ENCODE measurements at regions not wholly inside any gene's neighbourhood (a gene's known extent, or its start where the extent isn't known, plus 50 kb on each side); places are given as distances from the start of the nearest gene placed in this dataset.

DNA sequence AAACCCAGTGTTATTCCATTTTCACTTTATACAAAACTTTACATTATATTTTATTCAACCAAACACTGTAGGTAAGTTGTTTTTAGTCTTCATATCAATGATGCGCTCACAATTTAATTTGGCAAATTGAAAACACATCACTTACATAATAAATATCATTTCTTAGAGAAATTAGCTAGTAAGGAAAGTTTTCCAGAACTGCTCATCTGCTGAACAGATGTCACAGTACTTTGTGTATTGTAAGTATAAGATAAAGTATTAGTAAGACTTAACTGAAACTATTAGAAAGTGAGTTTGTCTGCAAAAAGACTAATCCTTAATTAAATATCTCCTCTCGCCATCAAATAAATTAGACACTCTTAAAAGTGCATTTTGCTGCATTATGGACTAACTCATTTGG, 108.7 kb upstream of the PACRGL start:
- Mint-ChIP-seq H3K27ac (ENCODE audit: unreplicated experiment) (no peak overlapping the region), H3K27me3 (ENCODE audit: unreplicated experiment) (peaks cover 3% of the 10 kb centered on the region), H3K4me3 (ENCODE audit: unreplicated experiment) (no peak overlapping the region), H3K9me3 (ENCODE audit: unreplicated experiment) (no peaks in the 10 kb centered on the region), H3K4me1 (ENCODE audit: low read depth, unreplicated experiment) (no peaks in the 10 kb centered on the region), H3K36me3 (ENCODE audit: unreplicated experiment) (no peaks in the 10 kb centered on the region)
- no peak for DNase-seq
- TF ChIP-seq, protein P1, sequence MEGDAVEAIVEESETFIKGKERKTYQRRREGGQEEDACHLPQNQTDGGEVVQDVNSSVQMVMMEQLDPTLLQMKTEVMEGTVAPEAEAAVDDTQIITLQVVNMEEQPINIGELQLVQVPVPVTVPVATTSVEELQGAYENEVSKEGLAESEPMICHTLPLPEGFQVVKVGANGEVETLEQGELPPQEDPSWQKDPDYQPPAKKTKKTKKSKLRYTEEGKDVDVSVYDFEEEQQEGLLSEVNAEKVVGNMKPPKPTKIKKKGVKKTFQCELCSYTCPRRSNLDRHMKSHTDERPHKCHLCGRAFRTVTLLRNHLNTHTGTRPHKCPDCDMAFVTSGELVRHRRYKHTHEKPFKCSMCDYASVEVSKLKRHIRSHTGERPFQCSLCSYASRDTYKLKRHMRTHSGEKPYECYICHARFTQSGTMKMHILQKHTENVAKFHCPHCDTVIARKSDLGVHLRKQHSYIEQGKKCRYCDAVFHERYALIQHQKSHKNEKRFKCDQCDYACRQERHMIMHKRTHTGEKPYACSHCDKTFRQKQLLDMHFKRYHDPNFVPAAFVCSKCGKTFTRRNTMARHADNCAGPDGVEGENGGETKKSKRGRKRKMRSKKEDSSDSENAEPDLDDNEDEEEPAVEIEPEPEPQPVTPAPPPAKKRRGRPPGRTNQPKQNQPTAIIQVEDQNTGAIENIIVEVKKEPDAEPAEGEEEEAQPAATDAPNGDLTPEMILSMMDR (IDR thresholded peaks at IDR 0.05; ENCODE audit: partially characterized antibody, unreplicated experiment), result no peak

DNA sequence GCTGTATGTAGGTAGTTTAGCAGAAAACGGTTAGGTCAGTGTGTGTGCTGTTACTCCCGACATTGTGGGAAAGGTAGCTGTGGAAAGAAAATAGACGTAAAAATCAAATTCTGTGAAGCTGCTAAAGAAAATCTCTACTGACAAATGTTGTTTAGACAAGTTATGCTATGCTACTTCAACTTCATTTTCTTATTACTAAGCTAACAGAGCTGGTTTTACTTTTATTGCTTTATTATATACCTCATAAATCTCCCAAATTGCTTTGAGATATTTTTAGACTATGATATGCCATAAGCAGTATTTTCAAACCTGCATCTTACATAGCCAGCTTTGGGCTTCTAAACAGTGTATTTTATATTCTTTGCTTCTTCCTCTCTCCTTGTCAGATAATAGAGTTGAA, 108.2 kb upstream of the PACRGL start:
- Mint-ChIP-seq H3K27ac (ENCODE audit: unreplicated experiment) (no peak overlapping the region), H3K4me1 (ENCODE audit: low read depth, unreplicated experiment) (no peaks in the 10 kb centered on the region), H3K27me3 (ENCODE audit: unreplicated experiment) (peaks cover 3% of the 10 kb centered on the region), H3K4me3 (ENCODE audit: unreplicated experiment) (no peak overlapping the region), H3K9me3 (ENCODE audit: unreplicated experiment) (no peaks in the 10 kb centered on the region), H3K36me3 (ENCODE audit: unreplicated experiment) (no peaks in the 10 kb centered on the region)
- TF ChIP-seq, protein P1 (IDR thresholded peaks at IDR 0.05; ENCODE audit: partially characterized antibody, unreplicated experiment), result no peak
- DNase-seq, result no peak

DNA sequence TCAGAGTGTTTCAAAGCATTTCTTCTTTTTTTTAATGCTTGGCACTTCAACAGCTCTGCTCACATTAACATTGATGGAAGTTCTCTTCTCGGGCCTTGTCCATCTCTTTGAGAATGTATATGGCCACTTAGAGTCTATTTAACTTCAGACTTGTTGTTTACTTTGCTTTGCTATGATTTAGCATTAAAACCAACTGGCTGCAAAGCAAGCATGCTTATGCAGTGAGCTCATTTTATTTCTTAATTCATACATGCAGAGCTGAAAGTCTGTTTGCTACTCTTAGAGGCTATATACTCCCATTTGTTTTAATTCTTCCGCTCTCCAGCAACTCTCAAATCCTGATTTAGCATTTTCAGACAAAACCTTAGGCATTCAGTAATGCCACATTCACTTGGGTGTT, 107.6 kb upstream of the PACRGL start:
- no peaks in the 10 kb centered on the region for H3K36me3 Mint-ChIP-seq (ENCODE audit: unreplicated experiment)
- DNase-seq, result no peak
- H3K27me3 Mint-ChIP-seq (ENCODE audit: unreplicated experiment), result peaks cover 3% of the 10 kb centered on the region
- no peaks in the 10 kb centered on the region for H3K9me3 Mint-ChIP-seq (ENCODE audit: unreplicated experiment)
- H3K4me1 Mint-ChIP-seq (ENCODE audit: low read depth, unreplicated experiment), result no peaks in the 10 kb centered on the region
- no peak overlapping the region for H3K27ac Mint-ChIP-seq (ENCODE audit: unreplicated experiment)
- H3K4me3 Mint-ChIP-seq (ENCODE audit: unreplicated experiment), result no peak overlapping the region
- TF ChIP-seq, protein P1 (IDR thresholded peaks at IDR 0.05; ENCODE audit: partially characterized antibody, unreplicated experiment), result no peak

- no peak for DNase-seq
- Mint-ChIP-seq H3K27ac (ENCODE audit: unreplicated experiment) (no peak overlapping the region), H3K36me3 (ENCODE audit: unreplicated experiment) (no peaks in the 10 kb centered on the region), H3K4me1 (ENCODE audit: low read depth, unreplicated experiment) (no peaks in the 10 kb centered on the region), H3K27me3 (ENCODE audit: unreplicated experiment) (peaks cover 2% of the 10 kb centered on the region), H3K4me3 (ENCODE audit: unreplicated experiment) (no peak overlapping the region), H3K9me3 (ENCODE audit: unreplicated experiment) (no peaks in the 10 kb centered on the region)
- TF ChIP-seq, protein P1 (IDR thresholded peaks at IDR 0.05; ENCODE audit: partially characterized antibody, unreplicated experiment), result no peak
Observed at GRCh38 chr4:20598626-20599025, 101.6 kb upstream of the PACRGL start.

- Mint-ChIP-seq H3K27ac (ENCODE audit: unreplicated experiment) (no peak overlapping the region), H3K9me3 (ENCODE audit: unreplicated experiment) (no peaks in the 10 kb centered on the region), H3K36me3 (ENCODE audit: unreplicated experiment) (no peaks in the 10 kb centered on the region), H3K4me3 (ENCODE audit: unreplicated experiment) (no peak overlapping the region), H3K27me3 (ENCODE audit: unreplicated experiment) (no peaks in the 10 kb centered on the region), H3K4me1 (ENCODE audit: low read depth, unreplicated experiment) (no peaks in the 10 kb centered on the region)
- TF ChIP-seq, protein P1 (IDR thresholded peaks at IDR 0.05; ENCODE audit: partially characterized antibody, unreplicated experiment), result no peak
- DNase-seq, result no peak
Observed at GRCh38 chr4:20603671-20604313, 96.5 kb upstream of the PACRGL start.

All from glutamatergic neuron (in vitro differentiated cells).